Left lung (tissue), 4 donors: ENCODE measurements at regions not wholly inside any gene's neighbourhood (a gene's known extent, or its start where the extent isn't known, plus 50 kb on each side); places are given as distances from the start of the nearest gene placed in this dataset.

Experiments
- ATAC-seq: fragments of 200-7000 bp; cut with Tn5 transposase; one replicate; pipeline ENCODE4 v1.9.1; 2020; ENCODE audit warnings: moderate library complexity
- DNase-seq, 4 donors: peaks; one replicate each; pipeline ENCODE4 v3.0.0-alpha.2; 2013 to 2020
- H3K27ac ChIP-seq, 2 donors: fragments of 200-600 bp; sonication (generic) in 1 of 2; one replicate each; pipeline versions ENCODE4 v1.5.0 to v1.8.0; 2020 to 2021
- H3K27me3 ChIP-seq, 2 donors: fragments of 200-600 bp; sonication (generic) in 1 of 2; one replicate each; pipeline versions ENCODE4 v1.5.0 to v1.8.0; 2020 to 2021
- H3K36me3 ChIP-seq, 2 donors: fragments of 200-600 bp; sonication (generic) in 1 of 2; one replicate each; pipeline versions ENCODE4 v1.5.0 to v1.8.0; 2020 to 2021
- H3K4me1 ChIP-seq, 2 donors: fragments of 200-600 bp; one replicate each; pipeline ENCODE4 v1.8.0; 2021
- H3K4me3 ChIP-seq, 2 donors: fragments of 200-600 bp; sonication (generic) in 1 of 2; one replicate each; pipeline versions ENCODE4 v1.5.0 to v1.8.0; 2020 to 2021; ENCODE audit warnings: mild to moderate bottlenecking in 1 of 2
- H3K9me3 ChIP-seq, 2 donors: fragments of 200-600 bp; sonication (generic) in 1 of 2; one replicate each; pipeline versions ENCODE4 v1.5.0 to v1.8.0; 2020 to 2021
- intact Hi-C, 2 donors: fragments of 100-400 bp; cut with DNase I; formaldehyde crosslinking; loops; one replicate each; pipeline versions ENCODE4 v1.11.2 to v1.14.2; 2022
- TF ChIP-seq, protein P1 (sequence below), 2 donors: fragments of 200-600 bp; sonication (generic) in 1 of 2; IDR thresholded peaks; one replicate each; pipeline versions ENCODE4 v1.5.0 to v1.8.0; 2021; ENCODE audit warnings: antibody characterized with exemption in 2 of 2
- donor health status: DM: no; HTN: yes; CAD: no.
- donor health status: DM: no; HTN: no; CAD: no.

DNA sequence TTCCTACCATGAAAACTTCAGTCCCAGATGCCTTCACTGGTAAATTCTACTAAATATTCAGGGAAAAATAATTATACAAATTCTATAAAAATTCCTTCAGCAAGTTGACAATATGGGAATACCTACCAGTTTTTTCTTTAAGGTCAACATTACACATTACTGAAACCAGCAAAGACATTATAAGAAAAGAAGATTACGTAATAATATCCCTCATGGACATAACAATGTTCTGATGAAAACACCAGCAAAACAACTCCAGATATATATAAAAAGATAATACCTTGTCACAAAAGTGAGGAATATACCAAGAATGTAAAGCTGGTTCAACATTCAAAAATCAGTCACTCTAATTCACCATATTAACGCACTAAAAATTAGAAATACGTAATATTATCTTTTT lies 507.9 kb downstream of the DMRTA1 start:
- Histone ChIP-seq H3K27ac (no peak overlapping the region), H3K27me3 (no peaks in the 10 kb centered on the region), H3K9me3 (no peaks in the 10 kb centered on the region), H3K4me1 (no peaks in the 10 kb centered on the region), H3K36me3 (no peaks in the 10 kb centered on the region), H3K4me3 (no peak overlapping the region)
- intact Hi-C loops = no loop called here
- ATAC-seq (no peak), DNase-seq (no peak)
- TF ChIP-seq, protein P1, sequence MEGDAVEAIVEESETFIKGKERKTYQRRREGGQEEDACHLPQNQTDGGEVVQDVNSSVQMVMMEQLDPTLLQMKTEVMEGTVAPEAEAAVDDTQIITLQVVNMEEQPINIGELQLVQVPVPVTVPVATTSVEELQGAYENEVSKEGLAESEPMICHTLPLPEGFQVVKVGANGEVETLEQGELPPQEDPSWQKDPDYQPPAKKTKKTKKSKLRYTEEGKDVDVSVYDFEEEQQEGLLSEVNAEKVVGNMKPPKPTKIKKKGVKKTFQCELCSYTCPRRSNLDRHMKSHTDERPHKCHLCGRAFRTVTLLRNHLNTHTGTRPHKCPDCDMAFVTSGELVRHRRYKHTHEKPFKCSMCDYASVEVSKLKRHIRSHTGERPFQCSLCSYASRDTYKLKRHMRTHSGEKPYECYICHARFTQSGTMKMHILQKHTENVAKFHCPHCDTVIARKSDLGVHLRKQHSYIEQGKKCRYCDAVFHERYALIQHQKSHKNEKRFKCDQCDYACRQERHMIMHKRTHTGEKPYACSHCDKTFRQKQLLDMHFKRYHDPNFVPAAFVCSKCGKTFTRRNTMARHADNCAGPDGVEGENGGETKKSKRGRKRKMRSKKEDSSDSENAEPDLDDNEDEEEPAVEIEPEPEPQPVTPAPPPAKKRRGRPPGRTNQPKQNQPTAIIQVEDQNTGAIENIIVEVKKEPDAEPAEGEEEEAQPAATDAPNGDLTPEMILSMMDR (IDR thresholded peaks at IDR 0.05) = no peak

DNA sequence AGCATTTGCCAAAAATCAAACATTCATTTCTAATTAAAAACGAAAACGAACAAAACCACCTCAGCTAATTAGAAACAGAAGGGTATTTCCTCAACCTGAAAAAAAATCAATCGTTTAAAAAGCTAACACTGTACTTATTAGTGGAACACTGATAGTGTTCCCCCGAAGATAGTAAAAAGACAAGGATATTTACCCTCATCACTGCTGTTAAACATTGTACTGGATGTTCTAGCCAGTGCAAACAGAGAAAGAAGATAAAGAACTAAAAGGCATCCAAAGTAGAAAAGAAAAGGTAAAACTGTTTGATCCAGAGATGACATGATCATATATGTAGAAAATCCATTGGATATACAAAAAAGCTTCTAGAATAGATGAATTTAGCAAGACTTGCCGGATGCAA lies 508.3 kb downstream of the DMRTA1 start:
- DNase-seq = no peak
- TF ChIP-seq, protein P1 (IDR thresholded peaks at IDR 0.05) = no peak
- H3K9me3 ChIP-seq = no peaks in the 10 kb centered on the region
- H3K4me1 ChIP-seq = no peaks in the 10 kb centered on the region
- intact Hi-C loops = no loop called here
- H3K4me3 ChIP-seq = no peak overlapping the region
- H3K27me3 ChIP-seq = no peaks in the 10 kb centered on the region
- H3K27ac ChIP-seq = no peak overlapping the region
- no peak for ATAC-seq
- H3K36me3 ChIP-seq = no peaks in the 10 kb centered on the region

DNA sequence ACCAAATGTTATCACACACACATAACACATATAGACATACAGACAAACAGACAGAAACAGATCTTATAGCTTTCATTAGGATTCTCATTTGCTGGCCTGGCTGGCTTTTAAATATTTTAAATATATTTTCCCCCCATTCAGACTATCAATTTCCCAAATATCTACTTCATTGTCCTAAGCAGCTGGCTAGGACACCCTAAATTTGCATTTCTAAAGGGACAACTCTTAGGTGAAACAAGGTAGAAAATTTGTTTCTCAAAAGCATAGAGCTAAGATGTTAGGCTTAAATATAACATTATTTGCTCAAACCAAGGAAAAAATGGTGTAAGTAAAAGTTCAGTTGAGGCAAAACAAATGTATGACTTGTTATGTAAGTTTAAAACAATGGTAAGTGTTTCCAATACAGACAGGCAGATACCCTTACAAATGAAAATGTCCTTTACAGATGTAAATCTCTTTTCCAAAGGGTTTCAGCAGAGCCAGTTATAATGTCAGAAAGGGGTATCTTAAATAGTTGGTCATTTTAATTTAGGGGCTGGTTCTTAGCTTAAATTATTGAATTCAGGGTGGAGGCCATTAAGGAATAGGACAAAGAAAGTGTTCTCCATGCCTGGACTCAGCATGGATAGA lies 522.8 kb downstream of the DMRTA1 start:
- H3K9me3 ChIP-seq = no peaks in the 10 kb centered on the region
- TF ChIP-seq, protein P1 (IDR thresholded peaks at IDR 0.05) = no peak
- intact Hi-C loops = no loop called here

DNA sequence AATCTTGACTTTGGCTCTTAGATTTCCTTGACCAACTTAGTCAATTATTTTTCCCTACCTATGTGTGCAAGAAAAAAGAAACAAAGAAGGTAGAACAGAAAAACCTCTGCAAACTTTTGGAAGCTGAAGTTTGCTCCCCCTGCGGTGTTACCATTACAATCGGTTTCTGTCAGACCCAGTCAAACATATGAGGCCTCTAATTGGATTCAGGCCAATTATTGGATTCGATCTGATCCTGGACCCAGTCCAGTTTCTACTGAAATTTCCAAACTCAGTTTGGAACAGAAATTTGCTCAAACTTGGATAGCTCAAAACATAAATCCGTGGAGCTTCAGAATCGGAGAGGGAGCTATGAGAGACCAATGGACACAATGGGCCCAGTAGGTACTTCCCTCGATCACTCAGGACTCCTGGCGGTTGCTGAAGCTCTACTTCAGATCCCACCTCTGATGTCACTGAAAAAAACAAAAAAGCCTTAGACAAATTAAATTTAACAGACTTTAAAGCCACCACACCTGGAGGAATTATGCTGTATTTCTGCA lies 523.9 kb downstream of the DMRTA1 start:
- H3K4me1 ChIP-seq = no peaks in the 10 kb centered on the region
- DNase-seq = no peak
- no peaks in the 10 kb centered on the region for H3K36me3 ChIP-seq
- intact Hi-C loops = no loop called here
- TF ChIP-seq, protein P1 (IDR thresholded peaks at IDR 0.05) = no peak
- no peak overlapping the region for H3K27ac ChIP-seq
- no peaks in the 10 kb centered on the region for H3K27me3 ChIP-seq
- no peak for ATAC-seq
- no peaks in the 10 kb centered on the region for H3K9me3 ChIP-seq
- no peak overlapping the region for H3K4me3 ChIP-seq

More for the DNA sequence above, 522.8 kb downstream of the DMRTA1 start:
- no peak for ATAC-seq
- H3K27ac ChIP-seq = no peak overlapping the region
- DNase-seq = no peak
- no peak overlapping the region for H3K4me3 ChIP-seq
- no peaks in the 10 kb centered on the region for H3K4me1 ChIP-seq
- H3K36me3 ChIP-seq = no peaks in the 10 kb centered on the region
- no peaks in the 10 kb centered on the region for H3K27me3 ChIP-seq

DNA sequence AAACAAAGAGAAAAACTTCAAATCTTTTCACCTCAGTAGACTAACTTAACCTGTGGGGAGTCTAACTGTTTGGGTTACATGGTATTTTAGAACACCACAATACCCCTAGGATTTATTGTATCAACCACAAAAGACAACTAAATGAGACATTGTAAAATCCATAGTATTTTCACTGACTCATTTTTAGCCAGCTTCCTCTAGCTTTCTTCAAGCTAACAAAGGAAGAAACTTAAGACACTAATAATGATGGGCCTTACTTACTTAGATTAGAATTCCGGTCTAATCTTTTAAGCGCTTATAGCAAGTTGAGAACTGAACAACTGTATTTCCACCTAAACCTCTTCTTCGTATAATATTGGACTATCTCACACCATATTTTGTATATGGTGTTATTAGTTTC lies 529.3 kb downstream of the DMRTA1 start:
- ATAC-seq (no peak), DNase-seq (no peak)
- Histone ChIP-seq H3K27me3 (no peaks in the 10 kb centered on the region), H3K4me3 (no peak overlapping the region), H3K4me1 (no peaks in the 10 kb centered on the region), H3K36me3 (no peaks in the 10 kb centered on the region), H3K9me3 (no peaks in the 10 kb centered on the region), H3K27ac (no peak overlapping the region)
- intact Hi-C loops = no loop called here
- TF ChIP-seq, protein P1 (IDR thresholded peaks at IDR 0.05) = no peak
